ENCODE measurements at regions not wholly inside any gene's neighbourhood (a gene's known extent, or its start where the extent isn't known, plus 50 kb on each side); places are given as distances from the start of the nearest gene placed in this dataset.
"Not testable (repeated sequence)": the region's sequence is repeated elsewhere in the genome, so short reads cannot be mapped to it uniquely, and the experiment has no call there.

GRCh38 chr7:81232084-81232799 lies 313.4 kb upstream of the SEMA3C start:
- H3K27me3 ChIP-seq, result no peaks in the 10 kb centered on the region
- TF ChIP-seq POLR2AphosphoS5 (IDR thresholded peaks at IDR 0.05; ENCODE audit: insufficient read depth in 1 of 2, low read depth in 1 of 2), result no peak
- no peak for TF ChIP-seq POLR2A (IDR thresholded peaks at IDR 0.05)
- TF ChIP-seq CTCF (IDR thresholded peaks at IDR 0.05), result no peak
- no peak for DNase-seq (ENCODE audit: extremely low spot score in 2 of 2)
- intact Hi-C loops (cut with DNase I), result no loop called here
- H3K27ac ChIP-seq, result no peak overlapping the region
- no peak overlapping the region for H3K4me3 ChIP-seq
- H3K9me3 ChIP-seq, result no peaks in the 10 kb centered on the region
- peaks cover 5% of the 10 kb centered on the region for H3K4me1 ChIP-seq
- H3K36me3 ChIP-seq, result no peaks in the 10 kb centered on the region

- TF ChIP-seq POLR2AphosphoS5 (IDR thresholded peaks at IDR 0.05; ENCODE audit: insufficient read depth in 1 of 2, low read depth in 1 of 2), result no peak
- TF ChIP-seq POLR2A (IDR thresholded peaks at IDR 0.05), result no peak
- no peak for TF ChIP-seq CTCF (IDR thresholded peaks at IDR 0.05)
- no peaks in the 10 kb centered on the region for H3K9me3 ChIP-seq
- no peak overlapping the region for H3K4me3 ChIP-seq
- intact Hi-C loops (cut with DNase I), result no loop called here
- no peaks in the 10 kb centered on the region for H3K36me3 ChIP-seq
- no peak overlapping the region for H3K27ac ChIP-seq
- DNase-seq (ENCODE audit: extremely low spot score in 2 of 2), result no peak
- peaks cover 5% of the 10 kb centered on the region for H3K4me1 ChIP-seq
- no peaks in the 10 kb centered on the region for H3K27me3 ChIP-seq
Observed at GRCh38 chr7:81231301-81231838, 312.5 kb upstream of the SEMA3C start.

GRCh38 chr7:81226234-81226633 lies 307.4 kb upstream of the SEMA3C start:
- no peak overlapping the region for H3K4me3 ChIP-seq
- H3K9me3 ChIP-seq, result no peaks in the 10 kb centered on the region
- TF ChIP-seq POLR2AphosphoS5 (IDR thresholded peaks at IDR 0.05; ENCODE audit: insufficient read depth in 1 of 2, low read depth in 1 of 2), result no peak
- H3K27ac ChIP-seq, result no peak overlapping the region
- no peaks in the 10 kb centered on the region for H3K27me3 ChIP-seq
- no peaks in the 10 kb centered on the region for H3K4me1 ChIP-seq
- intact Hi-C loops (cut with DNase I), result no loop called here
- no peaks in the 10 kb centered on the region for H3K36me3 ChIP-seq
- DNase-seq (ENCODE audit: extremely low spot score in 2 of 2), result no peak

- H3K36me3 ChIP-seq; H3K9me3 ChIP-seq; H3K4me3 ChIP-seq; H3K27ac ChIP-seq; H3K4me1 ChIP-seq; intact Hi-C loops (cut with DNase I); H3K27me3 ChIP-seq; DNase-seq (ENCODE audit: extremely low spot score in 2 of 2): not testable (repeated sequence)
Observed at GRCh38 chr7:81222692-81223091, 303.8 kb upstream of the SEMA3C start.

GRCh38 chr7:81221527-81222217 lies 302.8 kb upstream of the SEMA3C start:
- no peak for DNase-seq (ENCODE audit: extremely low spot score in 2 of 2)
- Histone ChIP-seq H3K9me3 (no peaks in the 10 kb centered on the region), H3K4me3 (no peak overlapping the region), H3K27me3 (no peaks in the 10 kb centered on the region), H3K27ac (no peak overlapping the region), H3K4me1 (no peaks in the 10 kb centered on the region), H3K36me3 (no peaks in the 10 kb centered on the region)
- TF ChIP-seq CTCF (IDR thresholded peaks at IDR 0.05) (no peak), POLR2A (IDR thresholded peaks at IDR 0.05) (no peak)
- intact Hi-C loops (cut with DNase I), result no loop called here

GRCh38 chr7:81218480-81219106 lies 299.7 kb upstream of the SEMA3C start:
- DNase-seq (ENCODE audit: extremely low spot score in 2 of 2), result no peak
- H3K36me3 ChIP-seq, result no peaks in the 10 kb centered on the region
- no peaks in the 10 kb centered on the region for H3K9me3 ChIP-seq
- intact Hi-C loops (cut with DNase I), result no loop called here
- H3K4me3 ChIP-seq, result no peak overlapping the region
- H3K27ac ChIP-seq, result no peak overlapping the region
- no peaks in the 10 kb centered on the region for H3K27me3 ChIP-seq
- H3K4me1 ChIP-seq, result no peaks in the 10 kb centered on the region
- no peak for TF ChIP-seq CTCF (IDR thresholded peaks at IDR 0.05)
- TF ChIP-seq POLR2AphosphoS5 (IDR thresholded peaks at IDR 0.05; ENCODE audit: insufficient read depth in 1 of 2, low read depth in 1 of 2), result no peak
- no peak for TF ChIP-seq POLR2A (IDR thresholded peaks at IDR 0.05)
